SK-N-MC (cell line): ENCODE measurements at regions not wholly inside any gene's neighbourhood (a gene's known extent, or its start where the extent isn't known, plus 50 kb on each side); places are given as distances from the start of the nearest gene placed in this dataset.

ENCODE experiments used
- DNase-seq: peaks from one replicate; pipeline ENCODE4 v3.0.0-alpha.2; 2011; ENCODE audit warnings: low read depth, low spot score
- H3K27ac ChIP-seq: fragments of 200-600 bp; sonication (generic); 2 replicates; pipeline ENCODE4 v1.5.1; 2016; ENCODE audit warnings: mixed run types
- H3K36me3 ChIP-seq: fragments of 200-600 bp; sonication (generic); 2 replicates; pipeline ENCODE4 v1.6.1; 2017; ENCODE audit warnings: antibody characterized with exemption, low read length, mixed read lengths; ENCODE audit not compliant: insufficient read depth
- H3K4me3 ChIP-seq: fragments of 200-600 bp; sonication (generic); 2 replicates; pipeline ENCODE4 v1.5.1; 2016
- H3K9ac ChIP-seq: fragments of 200-600 bp; sonication (generic); 2 replicates; pipeline ENCODE4 v1.8.0; 2017; ENCODE audit warnings: mixed run types, mixed read lengths; ENCODE audit not compliant: insufficient read length
- H3K9me3 ChIP-seq: fragments of 200-600 bp; sonication (generic); 2 replicates; pipeline ENCODE4 v1.6.1; 2017; ENCODE audit warnings: low read depth, mild to moderate bottlenecking, antibody characterized with exemption, low read length, moderate library complexity, mixed read lengths
- EZH2 ChIP-seq: fragments of 200-600 bp; sonication (generic); IDR thresholded peaks from one replicate; pipeline ENCODE4 v1.6.1; 2017; ENCODE audit warnings: antibody characterized with exemption
- FOXP2 ChIP-seq: optimal IDR thresholded peaks from 2 replicates; pipeline ENCODE3; 2011; ENCODE audit warnings: mild to moderate bottlenecking, moderate library complexity; ENCODE audit not compliant: insufficient read depth; ENCODE audit errors: extremely low read length, control extremely low read depth
- POLR2AphosphoS5 ChIP-seq: IDR thresholded peaks from 2 replicates; pipeline ENCODE4 v1.6.1; 2012; ENCODE audit warnings: mild to moderate bottlenecking, low read depth, low read length, borderline replicate concordance

GRCh38 chr5:2517451-2517850, 234.0 kb downstream of the IRX2 start:
- no peak for DNase-seq
- no peaks in the 10 kb centered on the region for H3K9me3 ChIP-seq
- H3K9ac ChIP-seq = no peak overlapping the region
- H3K4me3 ChIP-seq = no peak overlapping the region
- TF ChIP-seq POLR2AphosphoS5 (no peak), EZH2 (no peak), FOXP2 (no peak)
- no peak overlapping the region for H3K27ac ChIP-seq
- no peaks in the 10 kb centered on the region for H3K36me3 ChIP-seq

GRCh38 chr5:2515180-2515764, 236.2 kb downstream of the IRX2 start:
- no peak for DNase-seq
- H3K9me3 ChIP-seq = no peaks in the 10 kb centered on the region

DNA sequence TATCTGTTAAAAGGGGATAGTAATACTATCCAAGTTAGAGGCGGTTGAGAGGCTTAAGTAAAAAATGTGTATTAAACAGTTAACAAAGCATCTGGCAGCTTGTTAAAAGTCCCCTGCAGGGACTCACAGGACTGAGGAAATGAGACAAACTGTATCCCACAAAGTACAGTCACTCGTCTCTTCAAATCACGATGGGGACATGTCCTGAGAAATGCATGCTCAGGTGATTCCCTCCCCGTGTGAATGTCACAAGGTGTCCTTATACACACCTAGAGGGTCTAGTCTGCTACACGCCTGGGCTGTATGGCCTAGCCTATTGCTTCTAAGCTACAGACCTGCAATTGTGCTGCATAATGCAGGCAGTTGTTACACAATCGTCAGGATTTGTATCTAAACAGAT, 237.0 kb downstream of the IRX2 start:
- Histone ChIP-seq H3K9me3 (no peaks in the 10 kb centered on the region), H3K36me3 (no peaks in the 10 kb centered on the region), H3K9ac (no peak overlapping the region), H3K27ac (no peak overlapping the region), H3K4me3 (no peak overlapping the region)
- no peak for DNase-seq
- no peak for TF ChIP-seq EZH2
- no peak for TF ChIP-seq FOXP2
- TF ChIP-seq POLR2AphosphoS5 = no peak

More at GRCh38 chr5:2515180-2515764, 236.2 kb downstream of the IRX2 start:
- Histone ChIP-seq H3K27ac (no peak overlapping the region), H3K4me3 (no peak overlapping the region), H3K36me3 (no peaks in the 10 kb centered on the region), H3K9ac (no peak overlapping the region)
- TF ChIP-seq POLR2AphosphoS5 (no peak), EZH2 (no peak), FOXP2 (no peak)

DNA sequence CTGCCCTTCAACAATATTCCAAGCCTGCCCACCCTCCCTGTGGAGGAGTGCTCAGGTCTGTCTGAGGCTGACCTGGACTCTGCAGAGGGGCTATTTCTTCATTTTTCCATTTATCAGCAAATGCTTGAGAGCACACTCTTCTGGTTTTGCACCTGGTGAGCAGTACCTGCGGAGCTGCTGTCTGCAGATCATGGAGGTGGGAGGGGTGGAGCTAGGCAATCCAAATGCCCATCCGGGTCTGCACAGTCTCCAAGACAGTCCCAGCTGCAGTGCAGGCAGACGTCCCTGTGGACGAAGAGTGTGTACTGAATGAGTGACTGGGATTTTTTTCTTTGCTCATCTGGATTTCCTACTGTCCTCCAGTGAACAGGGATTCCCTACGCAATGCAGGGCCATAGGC, 239.8 kb downstream of the IRX2 start:
- Histone ChIP-seq H3K36me3 (no peaks in the 10 kb centered on the region), H3K9ac (no peak overlapping the region), H3K4me3 (no peak overlapping the region), H3K9me3 (no peaks in the 10 kb centered on the region), H3K27ac (no peak overlapping the region)
- no peak for DNase-seq
- TF ChIP-seq EZH2 = no peak
- no peak for TF ChIP-seq POLR2AphosphoS5

GRCh38 chr5:2511126-2511525, 240.4 kb downstream of the IRX2 start:
- Histone ChIP-seq H3K9me3 (no peaks in the 10 kb centered on the region), H3K4me3 (no peak overlapping the region), H3K36me3 (no peaks in the 10 kb centered on the region), H3K27ac (no peak overlapping the region), H3K9ac (no peak overlapping the region)
- no peak for TF ChIP-seq POLR2AphosphoS5
- no peak for DNase-seq

GRCh38 chr5:2509527-2509926, 241.9 kb downstream of the IRX2 start:
- H3K36me3 ChIP-seq = no peaks in the 10 kb centered on the region
- DNase-seq = no peak
- no peak overlapping the region for H3K27ac ChIP-seq
- no peaks in the 10 kb centered on the region for H3K9me3 ChIP-seq
- TF ChIP-seq EZH2 (no peak), FOXP2 (no peak)
- no peak overlapping the region for H3K4me3 ChIP-seq
- no peak overlapping the region for H3K9ac ChIP-seq

- no peaks in the 10 kb centered on the region for H3K36me3 ChIP-seq
- no peak overlapping the region for H3K4me3 ChIP-seq
- H3K9me3 ChIP-seq = no peaks in the 10 kb centered on the region
- TF ChIP-seq FOXP2 (no peak), POLR2AphosphoS5 (no peak)
- no peak for DNase-seq
- H3K27ac ChIP-seq = no peak overlapping the region
- no peak overlapping the region for H3K9ac ChIP-seq
These were observed 243.0 kb downstream of the IRX2 start for GRCh38 chr5:2508514-2508913.

DNA sequence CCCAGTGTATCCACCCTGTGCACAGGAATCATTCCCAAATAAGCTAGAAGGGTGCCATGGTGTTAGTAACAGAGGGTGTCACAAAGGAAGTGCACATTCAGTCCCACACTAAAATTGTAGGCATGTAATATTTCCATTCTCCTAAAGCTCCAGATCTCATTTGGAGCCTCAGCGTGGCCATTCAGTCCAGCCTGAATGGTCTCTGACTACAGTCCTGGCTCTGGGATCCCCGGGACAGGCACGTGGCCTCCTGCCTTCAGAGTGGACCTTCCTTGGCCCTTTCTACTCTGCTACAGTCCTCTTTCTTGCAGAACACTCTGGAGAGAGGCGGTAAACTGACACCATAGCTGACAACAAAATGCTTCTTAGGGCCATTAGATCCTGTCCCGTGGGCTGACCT, 243.9 kb downstream of the IRX2 start:
- no peak overlapping the region for H3K4me3 ChIP-seq
- H3K9me3 ChIP-seq = no peaks in the 10 kb centered on the region
- DNase-seq = no peak
- no peaks in the 10 kb centered on the region for H3K36me3 ChIP-seq
- H3K27ac ChIP-seq = no peak overlapping the region
- H3K9ac ChIP-seq = no peak overlapping the region
- no peak for TF ChIP-seq POLR2AphosphoS5
- no peak for TF ChIP-seq FOXP2
- TF ChIP-seq EZH2 = no peak

GRCh38 chr5:2506603-2507002, 244.9 kb downstream of the IRX2 start:
- no peaks in the 10 kb centered on the region for H3K36me3 ChIP-seq
- no peak overlapping the region for H3K9ac ChIP-seq
- no peak overlapping the region for H3K27ac ChIP-seq
- no peak overlapping the region for H3K4me3 ChIP-seq
- TF ChIP-seq EZH2 = no peak
- no peak for TF ChIP-seq POLR2AphosphoS5
- no peak for TF ChIP-seq FOXP2
- no peaks in the 10 kb centered on the region for H3K9me3 ChIP-seq
- no peak for DNase-seq
